ENCODE measurements at regions not wholly inside any gene's neighbourhood (a gene's known extent, or its start where the extent isn't known, plus 50 kb on each side); places are given as distances from the start of the nearest gene placed in this dataset.

- TF ChIP-seq EP300 (IDR thresholded peaks at IDR 0.05) (no peak), CTCF (IDR thresholded peaks at IDR 0.05) (no peak)
These were observed 449.1 kb downstream of the GPATCH2 start for GRCh38 chr1:217181756-217182155.
